Esophagus (tissue), 2 donors: ENCODE measurements at regions not wholly inside any gene's neighbourhood (a gene's known extent, or its start where the extent isn't known, plus 50 kb on each side); places are given as distances from the start of the nearest gene placed in this dataset.

Experiments
- H3K27ac ChIP-seq, 2 donors: one replicate each; pipeline ENCODE4 v1.5.1; 2013; ENCODE audit warnings: low read depth in 2 of 2, mild to moderate bottlenecking in 2 of 2, inconsistent platforms in 1 of 2, low read length in 1 of 2, moderate library complexity in 1 of 2
- H3K27me3 ChIP-seq, 2 donors: one replicate each; pipeline ENCODE4 v1.6.1; 2013; ENCODE audit warnings: low read length in 2 of 2, control low read depth in 1 of 2, mild to moderate bottlenecking in 1 of 2; ENCODE audit not compliant: insufficient read depth in 2 of 2, control insufficient read depth in 1 of 2
- H3K36me3 ChIP-seq, 2 donors: one replicate each; pipeline ENCODE4 v1.6.1; 2013; ENCODE audit warnings: low read length in 1 of 2; ENCODE audit not compliant: control insufficient read depth in 2 of 2, insufficient read depth in 2 of 2
- H3K4me1 ChIP-seq, 2 donors: one replicate each; pipeline ENCODE4 v1.6.1; 2013; ENCODE audit warnings: low read length in 1 of 2; ENCODE audit not compliant: control insufficient read depth in 2 of 2, insufficient read depth in 2 of 2
- H3K4me3 ChIP-seq, 2 donors: one replicate each; pipeline ENCODE4 v1.5.1; 2013; ENCODE audit warnings: low read length in 2 of 2, mild to moderate bottlenecking in 2 of 2, low read depth in 1 of 2, moderate library complexity in 1 of 2
- H3K9me3 ChIP-seq, 2 donors: one replicate each; pipeline ENCODE4 v1.6.1; 2013; ENCODE audit warnings: mild to moderate bottlenecking in 2 of 2, low read depth in 1 of 2, low read length in 1 of 2, moderate library complexity in 1 of 2; ENCODE audit not compliant: control insufficient read depth in 2 of 2, insufficient read depth in 1 of 2
- WGBS, 2 donors: extraction: QIAGEN DNeasy Blood & Tissue Kit; methylation state at CpG; one replicate each; pipeline ENCODE4 v1.1.7; 2013; 5-methylcytosine and 5-hydroxymethylcytosine counted together
- donor health status: healthy with polysubstance abuse.
- donor health status: Bipolar disorder and iron deficiency.

- Histone ChIP-seq H3K4me3 (no peak overlapping the region), H3K27ac (no peak overlapping the region), H3K4me1 (no peaks in the 10 kb centered on the region), H3K9me3 (no peaks in the 10 kb centered on the region), H3K36me3 (no peaks in the 10 kb centered on the region), H3K27me3 (no peaks in the 10 kb centered on the region)
- 41 to 61% methylated on average over 2 of the region's 2 CpGs for WGBS, 2 donors
These were observed 89.4 kb upstream of the DKK2 start for GRCh38 chr4:107125496-107125895.

GRCh38 chr4:107122736-107123135 lies 86.6 kb upstream of the DKK2 start:
- Histone ChIP-seq H3K4me1 (no peaks in the 10 kb centered on the region), H3K27ac (no peak overlapping the region), H3K36me3 (no peaks in the 10 kb centered on the region), H3K9me3 (no peaks in the 10 kb centered on the region), H3K27me3 (no peaks in the 10 kb centered on the region), H3K4me3 (no peak overlapping the region)
- 40 to 52% methylated on average over 2 of the region's 2 CpGs for WGBS, 2 donors

- Histone ChIP-seq H3K27me3 (no peaks in the 10 kb centered on the region), H3K4me3 (no peak overlapping the region), H3K36me3 (no peaks in the 10 kb centered on the region), H3K4me1 (no peaks in the 10 kb centered on the region), H3K9me3 (no peaks in the 10 kb centered on the region), H3K27ac (no peak overlapping the region)
- WGBS, 2 donors: 22 to 38% methylated on average over 2 of the region's 2 CpGs
These were observed 84.5 kb upstream of the DKK2 start for GRCh38 chr4:107120661-107121060.

GRCh38 chr4:107117726-107118125 lies 81.6 kb upstream of the DKK2 start:
- H3K4me1 ChIP-seq: no peaks in the 10 kb centered on the region
- 81 to 84% methylated on average over 1 of the region's 1 CpG for WGBS, 2 donors
- H3K36me3 ChIP-seq: no peaks in the 10 kb centered on the region
- H3K27ac ChIP-seq: no peak overlapping the region
- H3K9me3 ChIP-seq: no peaks in the 10 kb centered on the region
- H3K27me3 ChIP-seq: no peaks in the 10 kb centered on the region
- no peak overlapping the region for H3K4me3 ChIP-seq

GRCh38 chr4:107115185-107115847 lies 79.2 kb upstream of the DKK2 start:
- Histone ChIP-seq H3K9me3 (no peaks in the 10 kb centered on the region), H3K27ac (no peak overlapping the region), H3K27me3 (no peaks in the 10 kb centered on the region), H3K4me1 (no peaks in the 10 kb centered on the region), H3K4me3 (no peak overlapping the region), H3K36me3 (no peaks in the 10 kb centered on the region)
- 81 to 86% methylated on average over 5 of the region's 5 CpGs for WGBS, 2 donors

GRCh38 chr4:107114059-107114458 lies 77.9 kb upstream of the DKK2 start:
- Histone ChIP-seq H3K27ac (no peak overlapping the region), H3K27me3 (no peaks in the 10 kb centered on the region), H3K36me3 (no peaks in the 10 kb centered on the region), H3K9me3 (no peaks in the 10 kb centered on the region), H3K4me1 (no peaks in the 10 kb centered on the region), H3K4me3 (no peak overlapping the region)
- WGBS, 2 donors: 87 to 94% methylated on average over 2 of the region's 2 CpGs

GRCh38 chr4:107098401-107098800 lies 62.3 kb upstream of the DKK2 start:
- Histone ChIP-seq H3K4me3 (no peak overlapping the region), H3K36me3 (no peaks in the 10 kb centered on the region), H3K27ac (no peak overlapping the region), H3K27me3 (no peaks in the 10 kb centered on the region), H3K9me3 (no peaks in the 10 kb centered on the region), H3K4me1 (no peaks in the 10 kb centered on the region)
- WGBS, 2 donors: 41 to 64% methylated on average over 2 of the region's 2 CpGs

- H3K36me3 ChIP-seq: no peaks in the 10 kb centered on the region
These were observed 58.9 kb upstream of the DKK2 start for GRCh38 chr4:107094976-107095375.

GRCh38 chr4:107094332-107094731 lies 58.2 kb upstream of the DKK2 start:
- Histone ChIP-seq H3K27me3 (no peaks in the 10 kb centered on the region), H3K9me3 (no peaks in the 10 kb centered on the region), H3K36me3 (no peaks in the 10 kb centered on the region), H3K27ac (no peak overlapping the region), H3K4me3 (no peak overlapping the region), H3K4me1 (no peaks in the 10 kb centered on the region)
- WGBS, 2 donors: 88 to 89% methylated on average over 2 of the region's 2 CpGs

More at GRCh38 chr4:107094976-107095375, 58.9 kb upstream of the DKK2 start:
- no peaks in the 10 kb centered on the region for H3K9me3 ChIP-seq
- no peaks in the 10 kb centered on the region for H3K27me3 ChIP-seq
- no peaks in the 10 kb centered on the region for H3K4me1 ChIP-seq
- no peak overlapping the region for H3K27ac ChIP-seq
- 69% methylated on average over 3 of the region's 3 CpGs for WGBS, 2 donors
- no peak overlapping the region for H3K4me3 ChIP-seq
